Neural progenitor cell (in vitro differentiated cells): ENCODE measurements at regions not wholly inside any gene's neighbourhood (a gene's known extent, or its start where the extent isn't known, plus 50 kb on each side); places are given as distances from the start of the nearest gene placed in this dataset.

Source experiments
- EZH2phosphoT487 ChIP-seq: fragments of 200-600 bp; sonication (generic); IDR thresholded peaks from 2 replicates; pipeline ENCODE4 v1.6.1; 2017; ENCODE audit warnings: antibody characterized with exemption
- TF ChIP-seq, protein P1 (sequence below): fragments of 200-600 bp; sonication (generic); IDR thresholded peaks from 2 replicates; pipeline ENCODE4 v1.5.1; 2017; ENCODE audit warnings: antibody characterized with exemption, mild to moderate bottlenecking

DNA sequence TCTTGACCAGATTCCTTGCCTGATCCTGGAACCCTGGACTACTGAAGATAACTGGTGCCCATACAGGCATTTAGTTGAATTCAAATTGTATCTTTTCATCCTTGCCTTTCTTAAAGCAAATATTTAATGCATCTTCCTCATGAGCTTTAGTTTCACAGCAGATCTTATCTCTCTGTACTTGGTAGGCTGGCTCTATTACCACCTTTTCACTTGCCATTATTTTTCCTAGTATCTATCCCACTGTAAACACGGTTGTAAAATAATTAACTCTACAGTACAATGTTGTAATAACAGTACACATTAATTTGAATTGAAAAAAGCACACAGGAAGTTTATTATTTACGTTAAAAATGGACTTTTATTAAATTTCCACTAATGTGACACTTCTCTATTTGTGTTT, 1286.9 kb downstream of the GRIK2 start:
- TF ChIP-seq, protein P1, sequence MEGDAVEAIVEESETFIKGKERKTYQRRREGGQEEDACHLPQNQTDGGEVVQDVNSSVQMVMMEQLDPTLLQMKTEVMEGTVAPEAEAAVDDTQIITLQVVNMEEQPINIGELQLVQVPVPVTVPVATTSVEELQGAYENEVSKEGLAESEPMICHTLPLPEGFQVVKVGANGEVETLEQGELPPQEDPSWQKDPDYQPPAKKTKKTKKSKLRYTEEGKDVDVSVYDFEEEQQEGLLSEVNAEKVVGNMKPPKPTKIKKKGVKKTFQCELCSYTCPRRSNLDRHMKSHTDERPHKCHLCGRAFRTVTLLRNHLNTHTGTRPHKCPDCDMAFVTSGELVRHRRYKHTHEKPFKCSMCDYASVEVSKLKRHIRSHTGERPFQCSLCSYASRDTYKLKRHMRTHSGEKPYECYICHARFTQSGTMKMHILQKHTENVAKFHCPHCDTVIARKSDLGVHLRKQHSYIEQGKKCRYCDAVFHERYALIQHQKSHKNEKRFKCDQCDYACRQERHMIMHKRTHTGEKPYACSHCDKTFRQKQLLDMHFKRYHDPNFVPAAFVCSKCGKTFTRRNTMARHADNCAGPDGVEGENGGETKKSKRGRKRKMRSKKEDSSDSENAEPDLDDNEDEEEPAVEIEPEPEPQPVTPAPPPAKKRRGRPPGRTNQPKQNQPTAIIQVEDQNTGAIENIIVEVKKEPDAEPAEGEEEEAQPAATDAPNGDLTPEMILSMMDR = no peak
- TF ChIP-seq EZH2phosphoT487 = no peak
